GM20000 (cell line): ENCODE measurements at regions not wholly inside any gene's neighbourhood (a gene's known extent, or its start where the extent isn't known, plus 50 kb on each side); places are given as distances from the start of the nearest gene placed in this dataset.

Experiments
- DNase-seq: peaks from one replicate; pipeline ENCODE4 v3.0.0; 2012; ENCODE audit warnings: low spot score
- CTCF ChIP-seq: IDR thresholded peaks from 2 replicates; pipeline ENCODE4 v1.5.1; 2012; ENCODE audit warnings: mild to moderate bottlenecking, control low read depth; ENCODE audit errors: extremely low read depth, missing control alignments

GRCh38 chr6:154591234-154591633 lies 80.7 kb upstream of the CNKSR3 start:
- no peak for DNase-seq
- TF ChIP-seq CTCF = no peak

GRCh38 chr6:154592199-154592860 lies 81.8 kb upstream of the CNKSR3 start:
- TF ChIP-seq CTCF = no peak
- no peak for DNase-seq

GRCh38 chr6:154593122-154593521 lies 82.6 kb upstream of the CNKSR3 start:
- DNase-seq = no peak
- TF ChIP-seq CTCF = no peak

GRCh38 chr6:154594496-154595198 lies 84.2 kb upstream of the CNKSR3 start:
- no peak for DNase-seq
- TF ChIP-seq CTCF = no peak

- no peak for TF ChIP-seq CTCF
- no peak for DNase-seq
Measured at GRCh38 chr6:154595538-154595937, 85.1 kb upstream of the CNKSR3 start.

- DNase-seq = no peak
- TF ChIP-seq CTCF = no peak
Measured at GRCh38 chr6:154596009-154596408, 85.5 kb upstream of the CNKSR3 start.

- DNase-seq = no peak
- TF ChIP-seq CTCF = no peak
Measured at GRCh38 chr6:154596701-154597100, 86.2 kb upstream of the CNKSR3 start.
